Common myeloid progenitor, CD34-positive (primary cell): ENCODE measurements at regions not wholly inside any gene's neighbourhood (a gene's known extent, or its start where the extent isn't known, plus 50 kb on each side); places are given as distances from the start of the nearest gene placed in this dataset.
"Not testable (repeated sequence)": the region's sequence is repeated elsewhere in the genome, so short reads cannot be mapped to it uniquely, and the experiment has no call there.

Source experiments
- CTCF ChIA-PET: fragments of 350-600 bp; sonication (Branson Sonifier 250); formaldehyde crosslinking; loops from one replicate; lab custom pipeline; 2021; ENCODE audit warnings: antibody characterized with exemption; lab: Charles Lee
- POLR2A ChIA-PET: fragments of 350-600 bp; sonication (Branson Sonifier 250); formaldehyde crosslinking; loops from one replicate; lab custom pipeline; 2021; ENCODE audit warnings: antibody characterized with exemption; lab: Charles Lee
- DNase-seq, 3 donors: peaks; one replicate each; pipeline versions ENCODE4 v3.0.0 to v3.0.0-alpha.2; 2013
- H3K27ac ChIP-seq, 2 experiments: 1 replicate in 1 of 2; 2 replicates in 1 of 2; pipeline ENCODE4 v1.7.0; 2013; ENCODE audit warnings: inconsistent platforms in 2 of 2, low read length in 2 of 2, mild to moderate bottlenecking in 2 of 2, low read depth in 1 of 2, moderate library complexity in 1 of 2; ENCODE audit not compliant: severe bottlenecking in 2 of 2, insufficient read depth in 1 of 2, poor library complexity in 1 of 2
- H3K27me3 ChIP-seq, 5 experiments: replicated peaks in 2 of 5; 1 replicate in 3 of 5; 2 replicates in 2 of 5; pipeline versions ENCODE4 v1.6.1 to v1.7.0; 2013; ENCODE audit warnings: low read length in 4 of 5, mild to moderate bottlenecking in 2 of 5, moderate library complexity in 2 of 5, inconsistent platforms in 1 of 5; ENCODE audit not compliant: insufficient read depth in 5 of 5, control insufficient read depth in 4 of 5
- H3K36me3 ChIP-seq, 4 experiments: 1 replicate in 2 of 4; 2 replicates in 2 of 4; pipeline versions ENCODE4 v1.6.1 to v1.7.0; 2013; ENCODE audit warnings: low read length in 3 of 4, control low read depth in 1 of 4, mild to moderate bottlenecking in 1 of 4; ENCODE audit not compliant: control insufficient read depth in 4 of 4, insufficient read depth in 4 of 4
- H3K4me1 ChIP-seq, 4 experiments: 1 replicate in 3 of 4; 2 replicates in 1 of 4; pipeline versions ENCODE4 v1.6.1 to v1.7.1; 2013; ENCODE audit warnings: low read length in 3 of 4, mild to moderate bottlenecking in 3 of 4, control low read depth in 1 of 4, inconsistent platforms in 1 of 4, moderate library complexity in 1 of 4; ENCODE audit not compliant: control insufficient read depth in 4 of 4, insufficient read depth in 4 of 4; ENCODE audit errors: control extremely low read depth in 1 of 4
- H3K4me3 ChIP-seq, 7 experiments: 1 replicate in 4 of 7; 2 replicates in 3 of 7; pipeline versions ENCODE4 v1.5.1 to v1.7.0; 2013; ENCODE audit warnings: mild to moderate bottlenecking in 7 of 7, low read length in 6 of 7, moderate library complexity in 6 of 7, inconsistent platforms in 2 of 7, low read depth in 2 of 7, control low read depth in 1 of 7; ENCODE audit not compliant: insufficient read depth in 4 of 7, control insufficient read depth in 1 of 7; ENCODE audit errors: extremely low read depth in 1 of 7
- H3K9me3 ChIP-seq, 5 experiments: 1 replicate in 4 of 5; 2 replicates in 1 of 5; pipeline versions ENCODE4 v1.6.1 to v1.7.1; 2013; ENCODE audit warnings: low read length in 4 of 5, mild to moderate bottlenecking in 2 of 5, inconsistent platforms in 1 of 5, low read depth in 1 of 5, moderate library complexity in 1 of 5; ENCODE audit not compliant: control insufficient read depth in 4 of 5, insufficient read depth in 2 of 5; ENCODE audit errors: control extremely low read depth in 1 of 5
- WGBS: methylation state at CpG from one replicate; pipeline ENCODE4 v1.1.5; 2013; ENCODE audit not compliant: insufficient coverage; 5-methylcytosine and 5-hydroxymethylcytosine counted together

GRCh38 chr2:122032264-122032645 lies 276.8 kb downstream of the TSN start:
- Histone ChIP-seq H3K9me3 (peaks cover 0 to 2% (median 0%) of the 10 kb centered on the region in 5 experiments), H3K4me3 (no peak overlapping the region), H3K27ac (no peak overlapping the region), H3K27me3 (peaks cover 0 to 6% (median 0%) of the 10 kb centered on the region in 5 experiments), H3K36me3 (no peaks in the 10 kb centered on the region), H3K4me1 (peaks cover 0 to 20% (median 8%) of the 10 kb centered on the region in 4 experiments)
- no peak for DNase-seq
- CTCF ChIA-PET = interaction anchor here (1.7 kb wide), 1 partner anchor 10 kb away, joined by 5 read pairs; no protein-coding TSS in a partner anchor
- WGBS = 81% methylated on average over 6 of the region's 6 CpGs
- POLR2A ChIA-PET = no interaction called here

GRCh38 chr2:122033778-122034177 lies 278.3 kb downstream of the TSN start:
- H3K27ac ChIP-seq = no peak overlapping the region
- peaks cover 0 to 2% (median 0%) of the 10 kb centered on the region in 5 experiments for H3K9me3 ChIP-seq
- 80% methylated on average over 2 of the region's 3 CpGs for WGBS
- H3K36me3 ChIP-seq = no peaks in the 10 kb centered on the region
- no peak overlapping the region for H3K4me3 ChIP-seq
- ChIA-PET CTCF (no interaction called here), POLR2A (no interaction called here)
- peaks cover 0 to 20% (median 8%) of the 10 kb centered on the region in 4 experiments for H3K4me1 ChIP-seq
- peaks cover 0 to 6% (median 0%) of the 10 kb centered on the region in 5 experiments for H3K27me3 ChIP-seq
- DNase-seq = no peak

GRCh38 chr2:122034344-122034743 lies 278.9 kb downstream of the TSN start:
- 100% methylated on average over 1 of the region's 5 CpGs for WGBS
- peaks cover 0 to 6% (median 0%) of the 10 kb centered on the region in 5 experiments for H3K27me3 ChIP-seq
- H3K4me1 ChIP-seq = peaks cover 0 to 20% (median 8%) of the 10 kb centered on the region in 4 experiments
- H3K4me3 ChIP-seq = no peak overlapping the region
- no peaks in the 10 kb centered on the region for H3K36me3 ChIP-seq
- ChIA-PET POLR2A (no interaction called here), CTCF (no interaction called here)
- peaks cover 0 to 2% (median 0%) of the 10 kb centered on the region in 5 experiments for H3K9me3 ChIP-seq
- no peak overlapping the region for H3K27ac ChIP-seq
- no peak for DNase-seq

- H3K9me3 ChIP-seq = peaks cover 0 to 2% (median 0%) of the 10 kb centered on the region in 5 experiments
- ChIA-PET POLR2A (no interaction called here), CTCF (no interaction called here)
- no peaks in the 10 kb centered on the region for H3K36me3 ChIP-seq
- peaks cover 0 to 20% (median 8%) of the 10 kb centered on the region in 4 experiments for H3K4me1 ChIP-seq
- DNase-seq = no peak
- no peak overlapping the region for H3K27ac ChIP-seq
- WGBS = no CpG with 5 or more reads among the region's 4 CpGs
- H3K27me3 ChIP-seq = peaks cover 0 to 6% (median 0%) of the 10 kb centered on the region in 5 experiments
- H3K4me3 ChIP-seq = no peak overlapping the region
Measured at GRCh38 chr2:122034777-122035176, 279.3 kb downstream of the TSN start.

- H3K4me1 ChIP-seq, DNase-seq, H3K9me3 ChIP-seq, H3K27me3 ChIP-seq, POLR2A ChIA-PET, H3K36me3 ChIP-seq, H3K4me3 ChIP-seq, H3K27ac ChIP-seq, CTCF ChIA-PET: not testable (repeated sequence)
- WGBS = 100% methylated on average over 1 of the region's 4 CpGs
Measured at GRCh38 chr2:122038816-122039215, 283.4 kb downstream of the TSN start.

- Histone ChIP-seq H3K4me3 (no peak overlapping the region), H3K27ac (no peak overlapping the region), H3K36me3 (no peaks in the 10 kb centered on the region), H3K27me3 (no peaks in the 10 kb centered on the region), H3K4me1 (no peaks in the 10 kb centered on the region), H3K9me3 (no peaks in the 10 kb centered on the region)
- 96% methylated on average over 3 of the region's 5 CpGs for WGBS
- DNase-seq = no peak
- ChIA-PET POLR2A (no interaction called here), CTCF (interaction anchor here (0.6 kb wide), 1 partner anchor 456 kb away, joined by 3 read pairs; no protein-coding TSS in a partner anchor)
Measured at GRCh38 chr2:122041455-122041854, 286.0 kb downstream of the TSN start.

- H3K27ac ChIP-seq, CTCF ChIA-PET, H3K4me1 ChIP-seq, H3K27me3 ChIP-seq, POLR2A ChIA-PET, DNase-seq, H3K36me3 ChIP-seq, H3K4me3 ChIP-seq, H3K9me3 ChIP-seq: not testable (repeated sequence)
- 85% methylated on average over 6 of the region's 20 CpGs for WGBS
Measured at GRCh38 chr2:122051659-122052058, 296.2 kb downstream of the TSN start.
